Activated CD4-positive, alpha-beta T cell treated with anti-CD3 and anti-CD28 coated beads, Interleukin-2, Interleukin-6, amounts not matched to agents 100 ng/mL and 50 ng/mL, durations not matched to agents 16 hours and 8 hours (primary cell): ENCODE measurements at regions not wholly inside any gene's neighbourhood (a gene's known extent, or its start where the extent isn't known, plus 50 kb on each side); places are given as distances from the start of the nearest gene placed in this dataset.

Source experiments
- DNase-seq: peaks from one replicate; pipeline ENCODE4 v3.0.0-alpha.2; 2020

GRCh38 chr5:7955476-7955875 is 86.5 kb downstream of the MTRR start:
- DNase-seq: no peak

GRCh38 chr5:7957329-7957728 is 88.4 kb downstream of the MTRR start:
- no peak for DNase-seq

GRCh38 chr5:7960142-7960541 is 91.2 kb downstream of the MTRR start:
- no peak for DNase-seq

- DNase-seq: no peak
These were observed 92.6 kb downstream of the MTRR start for GRCh38 chr5:7961540-7961939.

- no peak for DNase-seq
These were observed 101.9 kb downstream of the MTRR start for GRCh38 chr5:7970816-7971215.

GRCh38 chr5:7976411-7977190 is 107.7 kb downstream of the MTRR start:
- DNase-seq: no peak

GRCh38 chr5:7978114-7978513 is 109.2 kb downstream of the MTRR start:
- DNase-seq: no peak

- no peak for DNase-seq
These were observed 110.0 kb downstream of the MTRR start for GRCh38 chr5:7978991-7979390.

GRCh38 chr5:7980881-7981280 is 111.9 kb downstream of the MTRR start:
- DNase-seq: no peak

GRCh38 chr5:7983433-7983832 is 114.5 kb downstream of the MTRR start:
- no peak for DNase-seq

GRCh38 chr5:7991125-7991821 is 122.3 kb downstream of the MTRR start:
- no peak for DNase-seq

GRCh38 chr5:7995688-7996294 is 126.8 kb downstream of the MTRR start:
- no peak for DNase-seq

GRCh38 chr5:8005416-8005815 is 136.5 kb downstream of the MTRR start:
- DNase-seq: no peak

GRCh38 chr5:8012131-8012977 is 143.4 kb downstream of the MTRR start:
- no peak for DNase-seq

GRCh38 chr5:8013948-8014710 is 145.2 kb downstream of the MTRR start:
- no peak for DNase-seq

- no peak for DNase-seq
These were observed 150.8 kb downstream of the MTRR start for GRCh38 chr5:8019719-8020218.

GRCh38 chr5:8020861-8021514 is 152.0 kb downstream of the MTRR start:
- no peak for DNase-seq

- no peak for DNase-seq
These were observed 159.3 kb downstream of the MTRR start for GRCh38 chr5:8028243-8028642.

- no peak for DNase-seq
These were observed 164.3 kb downstream of the MTRR start for GRCh38 chr5:8033261-8033660.

GRCh38 chr5:8034852-8035251 is 165.9 kb downstream of the MTRR start:
- no peak for DNase-seq

GRCh38 chr5:8048920-8049319 is 180.0 kb downstream of the MTRR start:
- no peak for DNase-seq
